ENCODE measurements at regions not wholly inside any gene's neighbourhood (a gene's known extent, or its start where the extent isn't known, plus 50 kb on each side); places are given as distances from the start of the nearest gene placed in this dataset.

DNA sequence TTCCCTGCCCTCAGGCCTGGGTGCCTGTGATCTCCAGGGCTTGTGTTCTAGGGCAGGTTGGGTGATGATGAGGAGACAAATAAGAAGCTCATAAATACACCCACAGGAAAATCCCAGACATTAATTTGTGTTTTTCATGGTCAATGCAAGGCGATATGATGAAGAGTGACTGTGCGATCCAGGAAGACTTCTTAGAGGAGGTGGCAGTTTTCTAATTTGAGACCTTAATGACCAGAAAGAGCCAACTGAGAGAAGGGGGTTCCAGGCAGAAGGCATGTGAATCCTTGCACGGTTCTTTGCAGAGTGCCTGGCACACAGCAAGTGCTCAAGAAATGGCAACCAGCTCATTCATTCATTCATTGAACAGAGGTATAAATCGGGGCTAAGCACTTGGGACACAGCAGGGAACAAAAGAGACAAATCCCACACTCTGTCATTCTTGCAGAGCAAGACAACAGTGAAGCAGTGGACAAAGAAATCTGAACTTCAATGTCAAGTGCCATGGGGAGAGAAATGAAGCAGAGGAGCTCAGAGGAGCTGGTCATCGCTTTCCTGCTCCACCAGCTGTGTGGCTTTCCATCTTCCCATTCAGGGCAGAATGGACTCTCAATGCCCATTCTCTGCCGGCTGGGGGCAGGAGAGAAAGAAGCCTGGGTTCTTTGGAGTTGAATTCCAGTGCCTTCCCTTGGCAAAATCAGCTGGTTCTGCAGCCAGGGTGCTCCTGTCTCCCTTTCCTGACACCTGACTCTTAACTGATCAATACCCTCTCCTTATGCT lies 128.3 kb downstream of the AACS start:
- in situ Hi-C loops (cut with HindIII; ENCODE audit: low sequenced_read_pairs), result no loop called here
- DNase-seq (ENCODE audit: low spot score), result peak; percentile 36

GRCh38 chr12:125194163-125194773 lies 129.0 kb downstream of the AACS start:
- DNase-seq (ENCODE audit: low spot score), result peak; percentile 27
- in situ Hi-C loops (cut with HindIII; ENCODE audit: low sequenced_read_pairs), result no loop called here

DNA sequence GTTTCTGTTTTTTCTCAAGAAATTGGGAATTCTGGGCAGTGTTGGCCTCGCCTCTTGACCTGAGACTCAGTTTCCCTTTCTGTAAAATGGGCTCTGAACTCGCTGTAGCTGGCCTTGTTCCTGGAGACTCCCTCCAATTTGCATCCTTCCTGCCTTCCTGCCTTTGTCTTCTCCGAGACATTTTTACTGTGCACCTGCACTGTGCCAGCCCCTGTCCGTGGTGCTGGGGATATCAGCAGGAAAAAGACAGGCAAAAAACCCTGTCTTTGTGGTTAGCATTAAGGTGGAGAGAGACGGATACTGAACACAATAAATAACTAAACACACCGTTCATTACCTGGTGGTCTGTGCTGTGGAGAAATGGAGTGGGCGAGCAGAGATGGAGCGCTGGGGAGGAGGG lies 129.8 kb downstream of the AACS start:
- in situ Hi-C loops (cut with HindIII; ENCODE audit: low sequenced_read_pairs), result no loop called here
- DNase-seq (ENCODE audit: low spot score), result no peak

GRCh38 chr12:125197326-125197725 lies 132.1 kb downstream of the AACS start:
- no peak for DNase-seq (ENCODE audit: low spot score)
- in situ Hi-C loops (cut with HindIII; ENCODE audit: low sequenced_read_pairs), result no loop called here

DNA sequence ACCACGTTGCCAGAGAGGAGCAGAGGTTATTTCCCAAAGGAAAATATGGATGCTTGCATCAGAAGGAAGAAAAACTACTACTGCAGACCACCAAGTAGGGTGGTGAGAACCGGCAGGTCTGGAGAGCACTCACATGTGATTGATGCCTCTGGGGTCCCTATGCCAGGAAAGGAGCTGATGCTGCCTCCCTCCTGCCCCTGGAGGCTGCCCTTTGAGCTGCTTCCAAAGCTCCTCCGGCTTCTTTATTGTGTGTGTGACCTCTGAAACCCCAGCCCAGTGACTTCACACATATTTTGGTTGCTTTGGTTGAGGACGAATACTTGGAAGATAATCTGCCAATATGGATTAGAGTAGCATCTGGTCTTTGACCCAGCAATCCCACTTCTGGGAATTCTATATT lies 133.4 kb downstream of the AACS start:
- DNase-seq (ENCODE audit: low spot score), result no peak
- in situ Hi-C loops (cut with HindIII; ENCODE audit: low sequenced_read_pairs), result no loop called here

DNA sequence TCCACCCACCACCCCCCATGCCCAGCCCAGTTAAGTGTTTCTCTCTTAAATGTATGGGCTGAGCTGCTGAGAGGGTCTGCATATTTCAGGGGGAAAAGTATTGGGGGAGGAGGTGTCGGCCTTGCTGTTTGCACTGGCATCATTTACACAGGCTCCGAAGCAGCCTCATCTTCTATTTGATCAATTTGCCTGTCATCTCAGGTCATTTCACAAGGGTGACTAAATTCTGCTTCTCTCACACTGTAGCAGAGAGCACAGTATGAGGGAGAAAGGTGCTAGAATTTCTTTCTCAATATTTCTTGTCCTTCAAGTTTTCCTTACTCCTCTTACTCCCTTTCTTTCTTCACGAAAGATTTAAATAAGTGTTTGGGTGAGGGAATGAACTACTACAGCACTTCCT lies 135.9 kb downstream of the AACS start:
- in situ Hi-C loops (cut with HindIII; ENCODE audit: low sequenced_read_pairs), result no loop called here
- no peak for DNase-seq (ENCODE audit: low spot score)

- DNase-seq (ENCODE audit: low spot score), result no peak
- in situ Hi-C loops (cut with HindIII; ENCODE audit: low sequenced_read_pairs), result no loop called here
These were observed 136.7 kb downstream of the AACS start for GRCh38 chr12:125201940-125202339.

DNA sequence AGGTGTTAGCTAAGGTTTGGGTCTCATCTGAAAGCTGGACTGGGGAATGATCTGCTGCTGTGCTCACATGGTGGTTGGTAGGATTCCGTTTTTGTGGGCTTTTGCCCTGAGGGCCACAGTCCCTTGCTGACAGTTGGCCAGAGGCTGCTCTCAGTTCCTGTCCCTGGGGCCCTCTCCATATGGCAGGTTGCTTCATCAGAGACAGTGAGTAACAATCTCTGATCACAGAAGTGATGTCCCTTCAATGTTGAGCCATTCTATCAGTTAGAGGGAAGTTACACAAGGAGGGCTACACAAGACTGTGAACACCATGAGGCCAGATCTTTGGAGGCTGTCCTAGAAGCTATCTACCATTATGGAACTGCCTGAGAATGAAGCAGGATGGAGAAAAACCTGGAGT lies 137.2 kb downstream of the AACS start:
- DNase-seq (ENCODE audit: low spot score), result no peak
- in situ Hi-C loops (cut with HindIII; ENCODE audit: low sequenced_read_pairs), result no loop called here

- in situ Hi-C loops (cut with HindIII; ENCODE audit: low sequenced_read_pairs), result no loop called here
These were observed 138.0 kb downstream of the AACS start for GRCh38 chr12:125203145-125203765.

DNA sequence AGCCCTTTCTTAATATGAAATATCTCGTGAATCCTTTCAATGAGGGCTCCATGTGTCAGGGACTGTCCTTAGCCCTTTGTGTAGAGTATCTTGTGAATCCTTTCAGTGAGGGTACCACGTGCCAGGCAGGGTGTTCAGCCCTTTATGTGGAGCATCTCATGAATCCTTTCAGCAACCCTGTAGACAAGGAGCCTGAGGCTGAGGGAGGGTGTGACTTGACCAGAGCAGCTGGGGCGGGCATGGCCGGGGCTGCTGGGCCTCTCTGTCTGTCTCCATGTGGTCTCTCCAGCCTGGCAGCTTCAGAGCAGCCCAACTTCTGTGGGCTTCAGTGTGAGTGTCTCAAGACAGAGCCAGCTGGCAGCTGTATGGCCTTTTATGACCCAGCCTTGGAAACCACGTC lies 140.2 kb downstream of the AACS start:
- in situ Hi-C loops (cut with HindIII; ENCODE audit: low sequenced_read_pairs), result no loop called here
- no peak for DNase-seq (ENCODE audit: low spot score)

More at GRCh38 chr12:125203145-125203765, 138.0 kb downstream of the AACS start:
- DNase-seq (ENCODE audit: low spot score), result peak; percentile 33

DNA sequence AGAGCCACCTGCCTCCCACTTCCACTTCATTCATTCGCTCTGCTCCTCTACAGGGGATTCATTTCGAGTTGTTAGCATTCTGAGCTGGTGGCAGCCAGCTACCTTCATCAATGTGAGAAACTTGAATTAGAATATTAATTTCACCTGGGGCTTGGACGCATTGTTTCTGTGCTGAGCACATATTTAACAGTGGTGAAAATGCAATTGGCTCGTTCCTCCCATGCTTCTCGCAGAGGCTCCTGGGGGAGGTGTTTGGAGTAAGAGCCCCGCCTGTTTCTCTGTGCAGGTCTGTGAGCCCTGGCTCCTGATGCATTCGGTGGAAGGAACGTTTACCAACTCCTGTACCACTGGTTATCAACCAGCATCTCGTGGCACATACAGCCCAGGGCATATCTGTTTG lies 141.5 kb downstream of the AACS start:
- in situ Hi-C loops (cut with HindIII; ENCODE audit: low sequenced_read_pairs), result no loop called here
- no peak for DNase-seq (ENCODE audit: low spot score)

GRCh38 chr12:125208334-125208733 lies 143.1 kb downstream of the AACS start:
- in situ Hi-C loops (cut with HindIII; ENCODE audit: low sequenced_read_pairs), result no loop called here
- no peak for DNase-seq (ENCODE audit: low spot score)

- in situ Hi-C loops (cut with HindIII; ENCODE audit: low sequenced_read_pairs), result no loop called here
- DNase-seq (ENCODE audit: low spot score), result no peak
These were observed 143.7 kb downstream of the AACS start for GRCh38 chr12:125208942-125209341.

DNA sequence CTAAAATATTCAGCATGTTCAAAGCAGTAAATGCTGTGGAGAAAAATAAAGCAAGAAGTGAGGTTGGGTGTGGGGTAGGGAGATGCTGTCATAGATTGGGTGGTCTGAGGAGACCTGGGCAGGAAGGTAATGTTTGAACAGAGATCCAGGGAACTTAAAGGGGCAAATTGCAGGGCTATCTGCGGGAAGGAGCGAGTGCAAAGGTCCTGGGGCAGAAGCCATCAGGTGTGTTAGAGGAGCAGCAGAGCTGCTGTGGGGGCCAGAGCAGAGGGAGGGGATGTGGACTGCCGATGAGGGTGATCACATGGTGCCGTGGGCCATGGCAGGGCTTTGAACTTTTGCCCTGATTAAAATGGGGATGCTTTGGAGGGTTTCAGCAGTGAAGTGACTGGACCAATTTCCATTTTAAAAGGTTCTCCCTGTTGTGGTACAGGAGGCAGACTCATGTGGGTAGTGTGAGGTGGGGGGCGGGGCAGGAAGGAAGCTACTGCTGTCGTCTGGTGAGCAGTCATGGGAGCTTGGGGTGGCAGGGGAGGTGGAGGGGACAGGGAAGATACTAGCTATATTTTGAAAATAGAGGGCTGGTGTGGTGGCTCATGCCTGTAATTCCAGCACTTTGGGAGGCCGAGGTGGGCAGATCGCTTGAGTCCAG lies 145.0 kb downstream of the AACS start:
- DNase-seq (ENCODE audit: low spot score), result no peak
- in situ Hi-C loops (cut with HindIII; ENCODE audit: low sequenced_read_pairs), result no loop called here

GRCh38 chr12:125211464-125211863 lies 146.2 kb downstream of the AACS start:
- in situ Hi-C loops (cut with HindIII; ENCODE audit: low sequenced_read_pairs), result no loop called here
- no peak for DNase-seq (ENCODE audit: low spot score)

DNA sequence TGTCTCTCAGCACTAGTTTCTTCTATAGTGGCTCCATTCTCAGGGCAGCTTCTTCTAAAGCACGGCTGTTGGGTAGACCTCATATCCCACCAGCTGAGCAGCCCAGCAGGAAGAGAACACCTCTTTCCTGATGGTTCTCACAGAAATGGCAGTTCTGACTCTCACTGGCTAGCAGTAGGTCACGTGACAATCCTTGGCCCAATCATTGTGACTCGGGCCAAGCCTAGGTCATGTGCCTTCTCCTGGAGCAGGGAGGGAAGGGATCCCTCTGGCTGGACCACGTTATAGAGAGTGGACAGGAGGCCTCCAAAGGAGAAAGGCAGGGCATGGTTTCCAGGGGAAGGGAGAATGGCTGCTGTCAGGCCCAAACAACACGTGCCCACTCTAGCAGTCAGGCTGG lies 149.1 kb downstream of the AACS start:
- DNase-seq (ENCODE audit: low spot score), result no peak
- in situ Hi-C loops (cut with HindIII; ENCODE audit: low sequenced_read_pairs), result no loop called here

DNA sequence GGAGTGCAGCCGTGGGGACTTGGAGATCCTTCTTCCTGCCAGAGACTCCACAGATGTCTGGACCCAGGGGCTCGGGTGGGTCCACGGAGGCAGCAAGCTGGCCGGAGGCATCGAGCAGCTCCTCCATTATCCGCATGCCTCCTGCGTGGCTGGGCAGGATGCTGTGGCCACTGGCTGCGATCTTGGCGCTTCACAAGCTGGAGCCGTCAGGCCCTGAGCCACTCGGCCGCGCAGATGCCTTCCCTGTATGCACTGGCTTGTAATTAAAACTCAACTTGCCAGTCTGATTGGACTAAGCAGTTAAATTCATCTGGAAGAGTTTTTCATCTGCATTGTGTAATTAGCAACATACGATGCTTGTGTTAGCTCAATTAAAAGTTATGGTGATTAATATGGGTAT lies 151.5 kb downstream of the AACS start:
- in situ Hi-C loops (cut with HindIII; ENCODE audit: low sequenced_read_pairs), result no loop called here
- DNase-seq (ENCODE audit: low spot score), result no peak

DNA sequence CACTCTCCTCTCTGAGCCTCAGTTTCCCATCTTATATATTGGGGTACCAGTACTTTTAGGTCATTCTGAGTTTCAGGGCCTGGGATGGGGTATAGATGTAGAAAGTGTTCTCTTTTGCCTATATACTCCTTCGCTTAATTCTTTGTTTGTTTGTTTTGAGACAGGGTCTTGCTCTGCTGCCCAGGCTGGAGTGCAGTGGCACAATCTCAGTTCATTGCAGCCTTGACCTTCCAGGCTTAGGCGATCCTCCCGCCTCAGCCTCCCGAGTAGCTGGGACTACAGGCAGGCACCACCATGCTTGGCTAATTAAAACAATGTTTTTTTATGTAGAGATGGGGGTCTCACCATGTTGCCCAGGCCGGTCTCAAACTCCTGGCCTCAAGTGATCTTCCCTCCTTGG lies 152.1 kb downstream of the AACS start:
- no peak for DNase-seq (ENCODE audit: low spot score)
- in situ Hi-C loops (cut with HindIII; ENCODE audit: low sequenced_read_pairs), result no loop called here

DNA sequence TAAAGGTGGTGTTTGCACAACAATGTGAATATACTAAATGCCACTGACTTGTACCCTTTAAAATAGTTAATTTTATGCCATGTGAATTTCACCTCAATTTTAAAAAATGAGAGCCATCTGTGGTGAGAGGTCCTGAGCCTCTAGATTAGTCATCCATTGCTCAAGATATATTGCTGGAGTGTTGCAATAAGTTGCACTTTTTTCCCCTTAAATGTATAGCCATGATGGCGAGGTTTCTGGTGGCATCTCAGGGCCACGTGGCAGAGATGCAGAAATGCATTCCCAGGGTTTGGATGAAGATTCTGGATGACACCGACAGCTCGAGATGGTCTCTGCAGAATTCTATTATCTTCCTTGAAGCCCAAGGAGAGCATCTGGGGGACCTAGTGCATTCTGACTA lies 153.7 kb downstream of the AACS start:
- DNase-seq (ENCODE audit: low spot score), result no peak
- in situ Hi-C loops (cut with HindIII; ENCODE audit: low sequenced_read_pairs), result no loop called here

Data from G401 (cell line).